ENCODE measurements at regions not wholly inside any gene's neighbourhood (a gene's known extent, or its start where the extent isn't known, plus 50 kb on each side); places are given as distances from the start of the nearest gene placed in this dataset.

- Histone ChIP-seq H3K27me3 (no peaks in the 10 kb centered on the region), H3K36me3 (no peaks in the 10 kb centered on the region), H3K27ac (no peak overlapping the region), H3K9me3 (no peaks in the 10 kb centered on the region), H3K4me3 (no peak overlapping the region), H3K4me1 (no peaks in the 10 kb centered on the region)
- ATAC-seq: no peak
- no peak for TF ChIP-seq CTCF (IDR thresholded peaks at IDR 0.05)
- no peak for DNase-seq
- intact Hi-C loops (cut with DNase I): no loop called here
Observed at GRCh38 chr9:90460220-90460619, 182.4 kb downstream of the DIRAS2 start.

- H3K4me3 ChIP-seq: no peak overlapping the region
- no peak for TF ChIP-seq CTCF (IDR thresholded peaks at IDR 0.05)
Observed at GRCh38 chr9:90464978-90465377, 177.6 kb downstream of the DIRAS2 start.

GRCh38 chr9:90466441-90466840 is 176.2 kb downstream of the DIRAS2 start:
- DNase-seq: no peak
- Histone ChIP-seq H3K4me1 (no peaks in the 10 kb centered on the region), H3K27ac (no peak overlapping the region), H3K4me3 (no peak overlapping the region), H3K36me3 (no peaks in the 10 kb centered on the region), H3K9me3 (no peaks in the 10 kb centered on the region), H3K27me3 (no peaks in the 10 kb centered on the region)
- no peak for TF ChIP-seq CTCF (IDR thresholded peaks at IDR 0.05)
- no peak for ATAC-seq
- intact Hi-C loops (cut with DNase I): no loop called here

More at GRCh38 chr9:90464978-90465377, 177.6 kb downstream of the DIRAS2 start:
- Histone ChIP-seq H3K9me3 (no peaks in the 10 kb centered on the region), H3K27ac (no peak overlapping the region), H3K36me3 (no peaks in the 10 kb centered on the region), H3K27me3 (no peaks in the 10 kb centered on the region), H3K4me1 (no peaks in the 10 kb centered on the region)
- DNase-seq (no peak), ATAC-seq (no peak)
- intact Hi-C loops (cut with DNase I): no loop called here

GRCh38 chr9:90469435-90469834 is 173.2 kb downstream of the DIRAS2 start:
- intact Hi-C loops (cut with DNase I): no loop called here
- Histone ChIP-seq H3K27me3 (no peaks in the 10 kb centered on the region), H3K4me1 (no peaks in the 10 kb centered on the region), H3K27ac (no peak overlapping the region), H3K4me3 (no peak overlapping the region), H3K36me3 (no peaks in the 10 kb centered on the region), H3K9me3 (no peaks in the 10 kb centered on the region)
- ATAC-seq (no peak), DNase-seq (no peak)
- TF ChIP-seq CTCF (IDR thresholded peaks at IDR 0.05): no peak

GRCh38 chr9:90469865-90470387 is 172.7 kb downstream of the DIRAS2 start:
- H3K9me3 ChIP-seq: no peaks in the 10 kb centered on the region

More at GRCh38 chr9:90469865-90470387, 172.7 kb downstream of the DIRAS2 start:
- no peaks in the 10 kb centered on the region for H3K36me3 ChIP-seq
- H3K27me3 ChIP-seq: no peaks in the 10 kb centered on the region
- TF ChIP-seq CTCF (IDR thresholded peaks at IDR 0.05): no peak
- H3K27ac ChIP-seq: no peak overlapping the region
- ATAC-seq: no peak
- H3K4me1 ChIP-seq: no peaks in the 10 kb centered on the region
- no peak overlapping the region for H3K4me3 ChIP-seq
- intact Hi-C loops (cut with DNase I): no loop called here
- DNase-seq: no peak
